Endodermal cell (in vitro differentiated cells): ENCODE measurements at regions not wholly inside any gene's neighbourhood (a gene's known extent, or its start where the extent isn't known, plus 50 kb on each side); places are given as distances from the start of the nearest gene placed in this dataset.

Source experiments
- DNase-seq: peaks from one replicate; pipeline ENCODE4 v3.0.0-alpha.2; 2017
- H3K27ac ChIP-seq: 2 replicates; pipeline ENCODE4 v1.5.1; 2013; ENCODE audit warnings: mild to moderate bottlenecking, low read depth, low read length, moderate library complexity
- H3K27me3 ChIP-seq: 2 replicates; pipeline ENCODE4 v1.6.1; 2013; ENCODE audit warnings: mild to moderate bottlenecking, low read length, moderate library complexity; ENCODE audit not compliant: insufficient read depth, control insufficient read depth, poor library complexity, severe bottlenecking
- H3K36me3 ChIP-seq: 2 replicates; pipeline ENCODE4 v1.7.0; 2013; ENCODE audit warnings: mild to moderate bottlenecking, low read length, moderate library complexity; ENCODE audit not compliant: control insufficient read depth, insufficient read depth
- H3K4me1 ChIP-seq: one replicate; pipeline ENCODE4 v1.7.0; 2013; ENCODE audit warnings: low read length; ENCODE audit not compliant: control insufficient read depth, insufficient read depth
- H3K4me3 ChIP-seq: 2 replicates; pipeline ENCODE4 v1.5.1; 2013; ENCODE audit warnings: mild to moderate bottlenecking, low read length, moderate library complexity
- H3K9ac ChIP-seq: 2 replicates; pipeline ENCODE4 v1.6.1; 2013; ENCODE audit warnings: mild to moderate bottlenecking, low read length, moderate library complexity; ENCODE audit not compliant: poor library complexity, severe bottlenecking; ENCODE audit errors: extremely low read depth
- H3K9me3 ChIP-seq: 2 replicates; pipeline ENCODE4 v1.6.1; 2013; ENCODE audit warnings: mild to moderate bottlenecking, low read length, moderate library complexity; ENCODE audit not compliant: control insufficient read depth
- H3K27ac Mint-ChIP-seq: 2 replicates; pipeline ENCODE4 v1.8.0; 2020; ENCODE audit warnings: mixed read lengths
- H3K27me3 Mint-ChIP-seq: 2 replicates; pipeline ENCODE4 v1.8.0; 2021; ENCODE audit warnings: mild to moderate bottlenecking, mixed read lengths; ENCODE audit not compliant: insufficient read depth
- H3K36me3 Mint-ChIP-seq: 2 replicates; pipeline ENCODE4 v1.8.0; 2020; ENCODE audit warnings: low read depth, mixed read lengths
- H3K4me1 Mint-ChIP-seq: 2 replicates; pipeline ENCODE4 v1.8.0; 2020; ENCODE audit warnings: mixed read lengths
- H3K4me3 Mint-ChIP-seq: 2 replicates; pipeline ENCODE4 v1.8.0; 2020; ENCODE audit warnings: mild to moderate bottlenecking, moderate library complexity, mixed read lengths
- H3K9me3 Mint-ChIP-seq: 2 replicates; pipeline ENCODE4 v1.8.0; 2020; ENCODE audit warnings: mild to moderate bottlenecking, mixed read lengths
- CTCF ChIP-seq: fragments of 200-600 bp; sonication (generic); conservative IDR thresholded peaks from 2 replicates; pipeline ENCODE4 v1.5.0; 2021; ENCODE audit warnings: antibody characterized with exemption, mild to moderate bottlenecking
- WGBS, 2 experiments: methylation state at CpG; one replicate each; pipeline versions ENCODE4 v1.1.5 to v1.1.7; 2013; ENCODE audit warnings: missing lambda C conversion rate in 2 of 2, mixed read lengths in 1 of 2; ENCODE audit not compliant: insufficient coverage in 1 of 2, insufficient read length in 1 of 2; 5-methylcytosine and 5-hydroxymethylcytosine counted together

GRCh38 chr7:45238806-45239205 is 81.2 kb downstream of the RAMP3 start:
- Mint-ChIP-seq H3K4me1 (no peaks in the 10 kb centered on the region), H3K9me3 (no peaks in the 10 kb centered on the region), H3K27ac (no peak overlapping the region), H3K27me3 (no peaks in the 10 kb centered on the region), H3K4me3 (no peak overlapping the region), H3K36me3 (no peaks in the 10 kb centered on the region)
- H3K36me3 ChIP-seq, result no peaks in the 10 kb centered on the region
- H3K27me3 ChIP-seq, result no peaks in the 10 kb centered on the region
- no peak for DNase-seq
- no peak overlapping the region for H3K9ac ChIP-seq
- H3K4me1 ChIP-seq, result no peaks in the 10 kb centered on the region
- H3K27ac ChIP-seq, result no peak overlapping the region
- no peak for TF ChIP-seq CTCF
- H3K4me3 ChIP-seq, result no peak overlapping the region
- WGBS, 2 experiments, result 84 to 94% methylated on average over 5 of the region's 5 CpGs
- H3K9me3 ChIP-seq, result no peaks in the 10 kb centered on the region

GRCh38 chr7:45239486-45239885 is 81.9 kb downstream of the RAMP3 start:
- WGBS, 2 experiments, result 83 to 89% methylated on average over 4 to 6 of the region's 6 CpGs

GRCh38 chr7:45240273-45240771 is 82.7 kb downstream of the RAMP3 start:
- Histone ChIP-seq H3K4me3 (no peak overlapping the region), H3K27me3 (no peaks in the 10 kb centered on the region), H3K36me3 (no peaks in the 10 kb centered on the region), H3K9ac (no peak overlapping the region), H3K9me3 (no peaks in the 10 kb centered on the region), H3K4me1 (no peaks in the 10 kb centered on the region), H3K27ac (no peak overlapping the region)
- DNase-seq, result no peak
- 92 to 100% methylated on average over 1 to 5 of the region's 7 CpGs for WGBS, 2 experiments
- no peaks in the 10 kb centered on the region for H3K4me1 Mint-ChIP-seq
- TF ChIP-seq CTCF, result no peak
- no peaks in the 10 kb centered on the region for H3K9me3 Mint-ChIP-seq
- no peaks in the 10 kb centered on the region for H3K27me3 Mint-ChIP-seq
- H3K36me3 Mint-ChIP-seq, result no peaks in the 10 kb centered on the region
- H3K27ac Mint-ChIP-seq, result no peak overlapping the region
- H3K4me3 Mint-ChIP-seq, result no peak overlapping the region

More at GRCh38 chr7:45239486-45239885, 81.9 kb downstream of the RAMP3 start:
- Histone ChIP-seq H3K36me3 (no peaks in the 10 kb centered on the region), H3K4me3 (no peak overlapping the region), H3K27ac (no peak overlapping the region), H3K9me3 (no peaks in the 10 kb centered on the region), H3K9ac (no peak overlapping the region), H3K4me1 (no peaks in the 10 kb centered on the region), H3K27me3 (no peaks in the 10 kb centered on the region)
- DNase-seq, result no peak
- Mint-ChIP-seq H3K4me1 (no peaks in the 10 kb centered on the region), H3K36me3 (no peaks in the 10 kb centered on the region), H3K27me3 (no peaks in the 10 kb centered on the region), H3K27ac (no peak overlapping the region), H3K9me3 (no peaks in the 10 kb centered on the region), H3K4me3 (no peak overlapping the region)
- TF ChIP-seq CTCF, result no peak
